ENCODE measurements at regions not wholly inside any gene's neighbourhood (a gene's known extent, or its start where the extent isn't known, plus 50 kb on each side); places are given as distances from the start of the nearest gene placed in this dataset.

DNA sequence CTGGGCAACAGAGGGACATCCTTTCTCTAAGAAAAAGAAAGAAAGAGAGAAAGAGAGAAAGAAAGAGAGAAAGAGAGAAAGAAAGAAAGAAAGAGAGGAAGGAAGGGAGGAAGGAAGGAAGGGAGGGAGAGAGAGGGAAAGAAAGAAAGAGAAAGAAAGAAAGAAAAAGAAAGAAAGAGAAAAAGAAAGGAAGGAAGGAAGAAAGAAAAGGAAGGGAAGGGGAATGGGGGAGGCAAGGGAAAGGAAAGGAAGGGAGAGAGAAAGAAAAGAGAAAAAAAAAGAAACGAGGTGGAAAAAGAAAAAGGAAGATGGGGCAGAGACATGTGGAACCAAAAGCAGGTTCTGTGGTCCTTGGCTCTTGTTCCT, 82.9 kb upstream of the SMNDC1 start:
- Mint-ChIP-seq H3K4me3 (peak overlapping the region; percentile 13), H3K36me3 (ENCODE audit: insufficient read depth) (no peaks in the 10 kb centered on the region), H3K9me3 (no peaks in the 10 kb centered on the region), H3K27me3 (ENCODE audit: low read depth) (no peaks in the 10 kb centered on the region), H3K4me1 (ENCODE audit: low read depth) (peaks cover 23% of the 10 kb centered on the region)
- DNase-seq = no peak
- no peak for ATAC-seq

DNA sequence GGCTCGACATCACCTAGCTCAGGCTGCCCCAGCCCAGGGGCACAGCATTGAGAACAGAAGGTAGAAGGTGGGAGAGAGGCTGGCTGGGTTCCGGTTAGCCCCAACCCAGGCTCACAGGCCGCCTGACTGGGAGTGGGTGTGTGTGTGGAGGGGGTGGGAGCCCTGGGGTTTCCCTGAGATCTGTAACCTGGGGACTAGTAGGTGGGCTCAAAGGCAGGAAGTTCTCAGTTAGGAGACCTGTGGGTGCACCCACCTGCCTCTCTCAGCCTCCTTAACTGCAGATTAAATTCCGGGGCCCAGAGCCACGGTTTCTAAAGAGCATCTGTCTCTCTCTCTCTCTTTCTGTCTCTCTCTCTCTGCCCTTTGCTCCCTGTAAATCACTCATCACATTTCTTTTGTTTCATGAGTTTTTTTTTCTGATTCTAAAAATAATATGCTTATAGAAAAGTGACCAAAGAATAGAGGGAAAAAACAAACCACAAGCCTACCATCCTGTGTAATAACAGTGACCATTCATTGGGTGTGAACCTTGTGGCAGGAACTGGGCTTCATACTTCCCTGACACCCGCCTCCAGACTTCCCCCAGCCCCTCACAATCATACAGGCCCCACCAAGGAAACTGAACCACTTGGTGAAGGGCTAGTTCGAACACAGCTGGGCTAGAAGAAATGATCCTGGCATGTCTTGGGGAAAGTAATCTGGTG, 83.4 kb upstream of the SMNDC1 start:
- Mint-ChIP-seq H3K36me3 (ENCODE audit: insufficient read depth) (no peaks in the 10 kb centered on the region), H3K4me3 (peak overlapping the region; percentile 58), H3K9me3 (no peaks in the 10 kb centered on the region), H3K4me1 (ENCODE audit: low read depth) (peaks cover 23% of the 10 kb centered on the region), H3K27me3 (ENCODE audit: low read depth) (no peaks in the 10 kb centered on the region)
- DNase-seq (peak; percentile 67), ATAC-seq (peak; percentile 65 to 84)

- H3K36me3 Mint-ChIP-seq (ENCODE audit: insufficient read depth) = no peaks in the 10 kb centered on the region
- H3K4me1 Mint-ChIP-seq (ENCODE audit: low read depth) = peaks cover 24% of the 10 kb centered on the region
- no peaks in the 10 kb centered on the region for H3K9me3 Mint-ChIP-seq
- H3K27me3 Mint-ChIP-seq (ENCODE audit: low read depth) = peaks cover 1% of the 10 kb centered on the region
- no peak for DNase-seq
- no peak for ATAC-seq
- H3K4me3 Mint-ChIP-seq = no peak overlapping the region
Observed at GRCh38 chr10:110388687-110389052, 84.0 kb upstream of the SMNDC1 start.

DNA sequence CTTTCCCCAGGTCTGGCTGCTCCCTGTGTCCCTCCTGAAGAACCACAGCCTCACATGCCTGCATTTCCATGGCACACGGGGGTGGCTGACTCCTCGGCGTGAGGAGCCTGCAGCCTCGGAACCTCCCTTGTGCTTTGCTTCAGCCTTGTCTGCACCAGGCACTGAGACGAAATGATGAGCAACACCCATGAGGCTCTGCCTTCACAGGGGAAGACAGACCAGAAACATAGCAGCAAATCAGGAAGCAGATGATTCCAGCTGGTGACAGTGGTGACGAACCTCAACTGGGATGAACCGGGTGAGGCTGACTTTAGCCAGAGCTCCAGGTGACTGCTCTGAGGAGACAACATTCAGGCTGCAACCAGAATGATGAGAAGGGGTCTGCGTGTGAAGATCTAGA, 84.5 kb upstream of the SMNDC1 start:
- Mint-ChIP-seq H3K9me3 (no peaks in the 10 kb centered on the region), H3K4me3 (no peak overlapping the region), H3K36me3 (ENCODE audit: insufficient read depth) (no peaks in the 10 kb centered on the region), H3K4me1 (ENCODE audit: low read depth) (peaks cover 24% of the 10 kb centered on the region), H3K27me3 (ENCODE audit: low read depth) (peaks cover 2% of the 10 kb centered on the region)
- ATAC-seq (no peak), DNase-seq (no peak)

- H3K4me1 Mint-ChIP-seq (ENCODE audit: low read depth) = peaks cover 35% of the 10 kb centered on the region
- H3K36me3 Mint-ChIP-seq (ENCODE audit: insufficient read depth) = no peaks in the 10 kb centered on the region
- no peaks in the 10 kb centered on the region for H3K9me3 Mint-ChIP-seq
- H3K4me3 Mint-ChIP-seq = no peak overlapping the region
- no peak for DNase-seq
- no peak for ATAC-seq
- peaks cover 2% of the 10 kb centered on the region for H3K27me3 Mint-ChIP-seq (ENCODE audit: low read depth)
Observed at GRCh38 chr10:110391541-110391940, 86.8 kb upstream of the SMNDC1 start.

GRCh38 chr10:110392121-110392520, 87.4 kb upstream of the SMNDC1 start:
- no peaks in the 10 kb centered on the region for H3K36me3 Mint-ChIP-seq (ENCODE audit: insufficient read depth)

DNA sequence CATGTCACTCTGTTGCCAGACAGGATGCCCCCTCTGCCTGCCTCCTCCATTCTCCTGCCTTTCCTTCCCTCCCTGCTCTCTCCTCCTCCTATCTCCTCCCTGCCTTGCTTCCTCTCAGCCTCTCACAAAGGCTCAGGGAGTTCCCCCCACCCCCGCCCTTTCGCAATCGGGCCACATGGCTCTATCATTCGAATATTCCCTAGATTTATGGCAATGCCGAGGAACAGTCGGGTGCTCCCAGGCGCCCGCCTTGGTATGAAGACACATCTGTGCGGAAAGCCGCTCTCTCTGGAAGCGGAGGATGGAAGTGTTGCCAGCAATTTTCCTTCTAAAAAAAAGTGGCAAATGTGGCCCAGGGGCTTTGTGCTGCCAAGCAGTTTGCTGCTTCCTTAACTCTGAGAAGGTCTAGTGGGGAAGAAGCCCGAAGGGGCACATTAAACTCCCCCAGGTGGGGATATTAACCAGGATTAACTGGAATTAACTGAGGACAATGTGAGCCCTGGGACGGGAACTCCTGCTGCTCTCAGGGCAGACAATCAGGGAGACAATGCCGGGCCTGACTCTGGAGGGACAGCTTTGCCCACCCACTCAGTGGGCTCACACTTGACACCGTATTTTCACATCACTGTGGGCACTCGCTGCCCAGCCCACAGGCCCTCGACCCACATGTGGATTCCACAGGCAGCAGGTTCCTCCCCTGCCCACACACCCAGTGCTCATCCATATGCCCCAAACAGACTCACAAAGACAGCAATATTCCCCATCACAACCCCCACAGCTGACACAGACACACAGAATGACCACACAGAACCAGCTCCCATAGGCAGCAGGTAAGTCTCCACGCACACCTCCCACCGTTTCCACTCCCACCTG, 88.4 kb upstream of the SMNDC1 start:
- Mint-ChIP-seq H3K27me3 (ENCODE audit: low read depth) (peaks cover 2% of the 10 kb centered on the region), H3K36me3 (ENCODE audit: insufficient read depth) (no peaks in the 10 kb centered on the region), H3K4me1 (ENCODE audit: low read depth) (peaks cover 24% of the 10 kb centered on the region), H3K9me3 (no peaks in the 10 kb centered on the region), H3K4me3 (no peak overlapping the region)
- no peak for ATAC-seq
- DNase-seq = no peak

More at GRCh38 chr10:110392121-110392520, 87.4 kb upstream of the SMNDC1 start:
- Mint-ChIP-seq H3K4me3 (no peak overlapping the region), H3K9me3 (no peaks in the 10 kb centered on the region), H3K4me1 (ENCODE audit: low read depth) (peaks cover 34% of the 10 kb centered on the region), H3K27me3 (ENCODE audit: low read depth) (peaks cover 2% of the 10 kb centered on the region)
- no peak for ATAC-seq
- no peak for DNase-seq

DNA sequence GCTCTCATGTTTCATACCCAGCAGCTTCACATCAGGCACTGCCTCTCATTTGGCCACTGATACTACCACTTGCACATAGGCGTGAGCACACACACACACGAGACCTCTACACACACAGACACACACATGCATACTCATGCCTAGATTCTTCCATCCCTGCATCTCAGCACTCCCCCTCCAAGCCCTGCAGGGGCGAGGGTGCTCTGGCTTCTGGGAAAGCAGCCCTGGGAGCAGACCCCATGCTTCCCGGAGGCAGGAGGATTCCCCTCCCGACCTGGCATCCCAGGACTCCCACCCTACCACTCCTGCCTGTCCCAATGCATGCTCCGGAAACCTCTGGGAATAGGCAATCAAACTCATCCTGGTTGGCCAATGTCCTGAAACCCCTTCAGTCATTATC, 89.1 kb upstream of the SMNDC1 start:
- DNase-seq = no peak
- H3K27me3 Mint-ChIP-seq (ENCODE audit: low read depth) = peaks cover 2% of the 10 kb centered on the region

GRCh38 chr10:110394296-110394695, 89.6 kb upstream of the SMNDC1 start:
- Mint-ChIP-seq H3K4me3 (no peak overlapping the region), H3K36me3 (ENCODE audit: insufficient read depth) (no peaks in the 10 kb centered on the region), H3K27me3 (ENCODE audit: low read depth) (peaks cover 2% of the 10 kb centered on the region), H3K9me3 (no peaks in the 10 kb centered on the region), H3K4me1 (ENCODE audit: low read depth) (peaks cover 19% of the 10 kb centered on the region)
- DNase-seq (no peak), ATAC-seq (no peak)

More for the DNA sequence above, 89.1 kb upstream of the SMNDC1 start:
- Mint-ChIP-seq H3K4me1 (ENCODE audit: low read depth) (peaks cover 17% of the 10 kb centered on the region), H3K36me3 (ENCODE audit: insufficient read depth) (no peaks in the 10 kb centered on the region), H3K9me3 (no peaks in the 10 kb centered on the region), H3K4me3 (no peak overlapping the region)
- no peak for ATAC-seq

- DNase-seq = no peak
- peaks cover 15% of the 10 kb centered on the region for H3K4me1 Mint-ChIP-seq (ENCODE audit: low read depth)
- no peak overlapping the region for H3K4me3 Mint-ChIP-seq
- ATAC-seq = no peak
- peaks cover 2% of the 10 kb centered on the region for H3K27me3 Mint-ChIP-seq (ENCODE audit: low read depth)
- H3K9me3 Mint-ChIP-seq = no peaks in the 10 kb centered on the region
- H3K36me3 Mint-ChIP-seq (ENCODE audit: insufficient read depth) = no peaks in the 10 kb centered on the region
Observed at GRCh38 chr10:110394898-110395297, 90.2 kb upstream of the SMNDC1 start.

- H3K9me3 Mint-ChIP-seq = no peaks in the 10 kb centered on the region
- DNase-seq (no peak), ATAC-seq (peak; percentile 67 to 90)
- peaks cover 15% of the 10 kb centered on the region for H3K4me1 Mint-ChIP-seq (ENCODE audit: low read depth)
- no peaks in the 10 kb centered on the region for H3K36me3 Mint-ChIP-seq (ENCODE audit: insufficient read depth)
- no peak overlapping the region for H3K4me3 Mint-ChIP-seq
- peaks cover 2% of the 10 kb centered on the region for H3K27me3 Mint-ChIP-seq (ENCODE audit: low read depth)
Observed at GRCh38 chr10:110395350-110396283, 90.9 kb upstream of the SMNDC1 start.

GRCh38 chr10:110396284-110396651, 91.5 kb upstream of the SMNDC1 start:
- Mint-ChIP-seq H3K9me3 (no peaks in the 10 kb centered on the region), H3K27me3 (ENCODE audit: low read depth) (peaks cover 2% of the 10 kb centered on the region), H3K36me3 (ENCODE audit: insufficient read depth) (no peaks in the 10 kb centered on the region), H3K4me1 (ENCODE audit: low read depth) (peaks cover 15% of the 10 kb centered on the region), H3K4me3 (no peak overlapping the region)
- DNase-seq = no peak
- no peak for ATAC-seq

DNA sequence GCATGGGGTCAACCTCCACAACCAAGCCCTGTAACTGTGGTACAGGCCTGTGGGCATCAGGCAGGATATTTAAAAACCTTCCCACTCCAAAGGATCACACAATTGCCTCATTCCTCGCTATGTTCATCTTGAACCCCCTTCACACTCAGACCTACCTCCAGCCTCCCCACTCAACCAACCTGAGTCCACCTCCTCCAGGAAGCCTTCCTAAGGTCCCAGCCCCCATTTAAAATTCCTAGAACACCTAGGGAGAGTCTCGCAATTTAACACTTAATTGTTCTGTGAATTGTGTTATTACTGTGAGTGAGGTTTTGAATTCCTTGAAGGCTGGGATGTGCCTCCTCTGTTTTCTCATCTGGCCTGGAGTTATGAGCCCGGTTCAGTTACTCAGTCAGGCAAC, 93.1 kb upstream of the SMNDC1 start:
- Mint-ChIP-seq H3K4me1 (ENCODE audit: low read depth) (peaks cover 15% of the 10 kb centered on the region), H3K4me3 (no peak overlapping the region), H3K27me3 (ENCODE audit: low read depth) (peaks cover 2% of the 10 kb centered on the region), H3K9me3 (no peaks in the 10 kb centered on the region), H3K36me3 (ENCODE audit: insufficient read depth) (no peaks in the 10 kb centered on the region)
- ATAC-seq (no peak), DNase-seq (no peak)

- Mint-ChIP-seq H3K4me1 (ENCODE audit: low read depth) (peaks cover 15% of the 10 kb centered on the region), H3K36me3 (ENCODE audit: insufficient read depth) (no peaks in the 10 kb centered on the region), H3K27me3 (ENCODE audit: low read depth) (peaks cover 2% of the 10 kb centered on the region), H3K9me3 (no peaks in the 10 kb centered on the region), H3K4me3 (no peak overlapping the region)
- ATAC-seq (no peak), DNase-seq (no peak)
Observed at GRCh38 chr10:110398419-110399105, 93.8 kb upstream of the SMNDC1 start.
